GM19438 (cell line): ENCODE measurements at regions not wholly inside any gene's neighbourhood (a gene's known extent, or its start where the extent isn't known, plus 50 kb on each side); places are given as distances from the start of the nearest gene placed in this dataset.

ENCODE experiments used
- ATAC-seq: cut with Tn5 transposase; IDR thresholded peaks from one replicate; pipeline ENCODE4 v1.9.1; 2021; ENCODE audit warnings: low read depth; ENCODE audit not compliant: unreplicated experiment

DNA sequence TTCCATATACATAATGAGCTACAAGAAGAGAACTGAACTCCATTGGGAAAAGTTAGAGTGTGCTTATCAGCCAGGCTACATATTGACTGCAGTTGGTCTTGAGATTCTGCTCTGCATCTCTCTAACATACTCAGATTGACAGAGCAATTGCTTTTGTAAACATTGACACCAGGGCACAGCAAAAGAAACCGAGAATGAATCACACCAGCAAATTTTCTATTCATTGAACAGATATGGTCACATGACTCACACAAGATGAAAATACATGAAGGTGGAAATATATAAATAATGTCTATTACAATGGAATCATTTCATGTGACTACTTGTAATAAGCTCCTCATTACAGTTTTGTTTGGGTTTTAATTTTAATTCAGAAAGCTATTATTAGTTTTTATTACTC is 691.9 kb upstream of the TMEFF2 start:
- no peak for ATAC-seq

DNA sequence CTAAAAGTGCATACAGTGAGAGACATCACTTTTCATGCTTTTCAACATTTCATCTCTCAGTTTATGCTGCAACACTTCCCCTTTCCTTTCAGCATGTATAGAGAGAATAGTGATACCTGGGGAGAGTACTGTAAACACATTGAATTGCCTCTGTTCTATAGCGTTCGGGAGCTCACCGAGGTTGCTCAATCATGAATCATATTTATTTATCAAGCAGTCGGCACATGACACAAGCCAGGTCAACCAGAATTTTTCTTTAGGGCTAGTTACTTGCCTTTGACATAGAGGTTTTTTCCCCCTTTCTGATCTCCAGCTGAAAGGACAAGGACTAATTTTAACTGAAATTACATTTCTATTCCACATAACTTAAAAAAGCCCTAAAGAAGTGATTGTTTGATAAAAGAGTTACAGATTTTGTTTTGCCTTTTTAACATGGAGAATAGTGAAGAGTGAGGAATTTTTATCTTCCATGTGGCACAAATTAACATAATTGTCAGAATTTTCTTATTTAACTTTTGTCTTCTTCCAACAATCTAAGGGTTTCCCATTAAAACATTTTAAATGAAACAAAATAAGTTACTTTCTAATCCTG is 690.9 kb upstream of the TMEFF2 start:
- ATAC-seq, result no peak

DNA sequence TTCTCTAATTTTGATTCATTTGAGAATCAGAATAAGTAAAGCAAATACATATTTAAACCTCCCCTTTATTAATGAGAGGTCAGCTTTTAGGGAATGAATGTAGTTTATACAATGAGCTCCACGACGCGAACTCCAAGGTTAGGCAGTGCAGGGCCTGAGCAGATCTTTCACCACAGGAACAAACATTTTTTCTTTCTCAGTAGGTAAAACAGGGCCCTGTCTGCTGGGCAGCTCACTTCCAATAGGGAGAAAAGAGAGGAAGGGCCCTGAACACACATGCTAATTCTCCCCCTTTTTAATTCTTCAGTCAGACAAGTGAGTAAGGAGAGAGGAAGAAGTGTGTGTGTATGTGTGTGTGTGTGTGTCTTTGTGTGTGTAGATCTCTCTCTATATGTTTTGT is 682.4 kb upstream of the TMEFF2 start:
- no peak for ATAC-seq

DNA sequence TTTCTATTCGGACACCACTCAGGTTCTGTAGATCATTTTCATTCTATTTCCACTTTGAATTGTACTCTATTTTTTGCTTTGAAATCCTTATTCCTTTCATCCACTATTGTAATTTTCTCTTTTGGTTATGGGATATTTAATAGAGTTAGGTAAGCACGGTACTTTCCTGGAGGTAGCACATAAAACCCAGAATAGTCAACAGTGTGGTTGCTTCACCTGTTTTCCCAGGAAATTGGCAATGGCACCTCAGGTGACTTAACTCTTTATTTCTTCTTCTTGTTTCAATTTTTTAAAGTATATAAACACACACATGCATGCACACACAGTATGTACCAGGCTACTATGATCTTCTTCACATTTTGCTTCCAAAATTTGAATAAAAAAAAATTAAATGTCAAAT is 682.0 kb upstream of the TMEFF2 start:
- no peak for ATAC-seq

DNA sequence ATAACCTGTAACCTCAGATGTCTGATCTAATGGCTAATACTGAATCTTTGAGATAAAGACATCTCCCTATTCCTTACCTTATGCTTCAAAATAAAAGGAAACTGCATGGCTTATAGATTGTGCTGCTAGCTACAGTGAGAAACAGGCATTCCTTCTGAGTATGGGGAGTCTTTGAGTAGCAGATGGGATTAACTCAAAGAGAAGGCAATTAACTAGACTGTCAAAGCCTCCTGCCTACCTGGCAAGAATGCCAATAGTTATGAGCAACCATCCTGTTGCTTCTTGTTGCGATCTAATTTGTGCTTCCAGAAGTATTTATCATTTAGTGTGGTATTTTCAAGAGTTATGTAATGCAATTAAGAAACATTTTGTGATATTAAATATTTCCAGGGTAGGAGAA is 660.0 kb upstream of the TMEFF2 start:
- no peak for ATAC-seq

DNA sequence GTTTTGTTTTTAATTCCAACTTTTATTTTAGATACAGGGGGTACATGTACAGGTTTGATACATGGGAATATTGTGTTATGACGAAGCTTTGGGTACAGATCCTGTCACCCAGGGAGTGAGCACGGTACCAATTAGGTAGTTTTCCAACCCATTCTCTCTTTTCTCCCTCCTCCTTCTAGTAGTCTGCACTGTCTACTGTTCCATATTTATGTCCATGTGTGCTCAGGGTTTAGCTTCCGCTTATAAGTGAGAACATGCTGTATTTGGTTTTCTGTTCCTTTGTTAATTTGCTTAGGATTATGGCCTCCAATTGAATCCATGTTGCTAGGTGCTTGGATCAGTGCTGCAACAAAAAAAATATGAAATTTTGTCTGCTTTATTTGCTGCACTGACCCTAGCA is 659.3 kb upstream of the TMEFF2 start:
- ATAC-seq, result no peak

DNA sequence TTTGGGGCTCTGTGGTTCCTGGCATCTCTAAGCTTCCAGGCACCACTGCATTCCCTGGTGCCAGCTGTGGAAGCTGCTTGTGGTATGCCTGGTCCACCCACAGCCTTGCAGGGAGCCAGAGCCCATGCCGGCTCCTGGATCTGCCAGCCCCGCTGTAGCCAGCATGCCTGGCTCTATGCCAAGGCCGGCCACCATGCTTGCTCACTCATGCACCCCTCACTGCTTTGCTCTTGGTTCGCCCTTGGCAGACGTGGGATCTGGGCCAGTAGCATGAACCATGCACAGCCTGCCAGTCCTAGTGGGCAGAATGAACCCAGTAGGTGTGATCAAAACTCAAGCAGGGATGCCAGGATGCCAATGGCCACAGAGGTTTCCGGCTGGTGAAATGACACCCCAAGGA is 634.2 kb upstream of the TMEFF2 start:
- ATAC-seq, result no peak

DNA sequence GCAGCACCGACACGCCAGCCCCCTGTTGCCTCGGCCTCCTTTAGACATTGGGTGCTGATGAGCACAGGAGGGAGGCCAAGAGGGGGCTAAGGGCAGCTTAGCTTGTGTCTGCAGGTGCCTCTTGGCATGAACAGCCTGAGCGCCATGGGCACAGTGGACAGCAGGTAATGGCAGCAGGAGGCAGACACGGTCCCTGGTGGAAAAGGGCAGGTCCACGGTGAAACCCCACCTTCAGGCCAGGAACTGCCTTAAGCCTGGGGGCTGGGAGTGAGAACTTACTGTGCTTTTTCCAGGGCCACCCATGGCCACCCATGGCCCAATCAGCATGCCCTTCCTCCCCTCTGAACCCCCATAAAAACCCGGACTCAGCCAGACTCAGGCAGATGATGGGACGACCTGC is 633.4 kb upstream of the TMEFF2 start:
- ATAC-seq, result no peak

DNA sequence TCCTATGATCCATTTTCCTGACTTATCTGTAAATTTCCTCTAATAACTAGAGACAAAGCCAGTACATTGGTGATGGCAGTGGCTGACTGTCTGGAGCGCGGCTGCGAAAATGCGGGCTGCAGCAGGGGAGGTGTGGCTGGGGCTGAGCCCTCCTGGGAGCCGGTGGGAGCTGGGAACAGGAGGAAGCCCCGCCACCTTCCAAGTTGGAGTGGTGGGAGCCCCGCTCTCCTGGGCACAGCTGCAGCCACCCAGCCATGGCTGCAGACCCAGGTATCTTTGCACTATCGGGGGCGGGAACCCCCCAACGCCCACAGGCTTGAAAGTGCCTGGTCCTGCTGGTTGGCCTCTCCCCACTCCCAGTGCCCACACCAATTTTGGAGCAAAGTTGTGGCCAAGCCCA is 633.0 kb upstream of the TMEFF2 start:
- no peak for ATAC-seq

DNA sequence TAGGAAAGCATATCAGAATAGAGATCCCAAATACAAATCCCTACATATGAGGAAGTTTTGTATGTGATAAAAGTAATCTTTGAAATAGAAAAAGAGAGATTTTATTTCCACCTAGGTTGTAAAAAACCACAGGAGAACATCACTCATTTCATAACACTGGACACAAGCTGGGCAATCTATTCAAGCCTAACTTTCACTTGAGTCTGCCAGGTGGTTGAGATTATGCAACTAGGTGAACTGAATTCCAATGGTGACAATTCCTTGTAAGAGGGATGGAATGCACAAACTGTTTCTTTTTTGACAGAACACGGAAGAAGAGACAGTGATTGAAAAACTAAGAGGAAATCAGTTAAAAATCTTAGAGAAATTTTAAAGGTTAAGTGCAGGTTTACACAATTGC is 619.6 kb upstream of the TMEFF2 start:
- ATAC-seq, result no peak

DNA sequence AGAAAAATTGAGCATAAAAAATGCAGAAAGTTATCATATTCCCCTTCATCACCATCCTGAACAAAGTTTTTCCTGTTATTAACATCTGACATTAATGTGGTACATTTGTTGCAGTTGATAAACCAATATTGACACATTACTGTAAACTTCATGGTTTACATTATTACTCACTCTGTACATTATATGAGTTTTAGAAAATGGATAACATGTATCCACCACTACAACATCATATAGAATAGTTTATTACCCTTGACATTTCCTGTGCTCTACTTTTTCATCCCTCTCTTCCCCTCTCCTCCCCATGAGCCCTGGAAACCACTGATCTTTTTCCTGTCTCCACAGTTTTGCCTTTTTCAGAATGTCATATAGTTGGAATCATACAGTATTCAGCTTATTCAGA is 618.6 kb upstream of the TMEFF2 start:
- no peak for ATAC-seq

DNA sequence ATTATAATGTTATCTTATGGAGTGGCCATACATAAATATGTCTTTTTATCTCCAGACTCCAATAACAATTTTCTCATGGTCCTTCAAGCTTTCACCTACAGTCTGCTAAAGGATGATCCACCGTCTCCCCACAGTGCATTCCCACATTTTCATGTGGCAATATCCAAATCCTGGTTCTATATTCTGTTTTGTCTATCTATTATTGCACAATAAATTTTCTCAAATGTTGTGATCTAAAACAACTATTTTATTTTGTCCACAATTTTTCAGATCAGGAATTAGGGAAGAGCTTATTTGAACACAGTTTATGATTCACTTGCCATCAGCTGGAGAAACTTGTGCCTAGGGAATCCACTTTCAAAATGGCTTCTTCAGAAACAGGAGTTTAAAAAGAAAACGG is 614.4 kb upstream of the TMEFF2 start:
- no peak for ATAC-seq

DNA sequence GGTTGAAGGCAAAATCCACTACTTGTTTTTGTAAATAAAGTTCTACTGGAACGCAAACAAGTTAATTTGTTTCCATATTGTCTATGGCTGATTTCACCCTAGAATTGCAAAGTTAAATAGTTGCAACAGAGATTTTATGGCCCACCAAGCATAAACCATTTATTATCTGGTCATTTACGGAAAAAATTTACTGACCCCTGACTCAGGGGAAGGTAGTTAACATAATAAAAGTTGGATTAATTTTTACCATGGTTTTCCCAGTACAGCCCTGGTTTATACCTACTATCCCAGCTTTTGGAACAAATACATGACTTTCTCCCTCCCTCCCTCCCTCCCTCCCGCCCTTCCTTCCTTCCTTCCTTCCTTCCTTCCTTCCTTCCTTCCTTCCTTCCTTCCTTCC is 588.9 kb upstream of the TMEFF2 start:
- ATAC-seq, result no peak

DNA sequence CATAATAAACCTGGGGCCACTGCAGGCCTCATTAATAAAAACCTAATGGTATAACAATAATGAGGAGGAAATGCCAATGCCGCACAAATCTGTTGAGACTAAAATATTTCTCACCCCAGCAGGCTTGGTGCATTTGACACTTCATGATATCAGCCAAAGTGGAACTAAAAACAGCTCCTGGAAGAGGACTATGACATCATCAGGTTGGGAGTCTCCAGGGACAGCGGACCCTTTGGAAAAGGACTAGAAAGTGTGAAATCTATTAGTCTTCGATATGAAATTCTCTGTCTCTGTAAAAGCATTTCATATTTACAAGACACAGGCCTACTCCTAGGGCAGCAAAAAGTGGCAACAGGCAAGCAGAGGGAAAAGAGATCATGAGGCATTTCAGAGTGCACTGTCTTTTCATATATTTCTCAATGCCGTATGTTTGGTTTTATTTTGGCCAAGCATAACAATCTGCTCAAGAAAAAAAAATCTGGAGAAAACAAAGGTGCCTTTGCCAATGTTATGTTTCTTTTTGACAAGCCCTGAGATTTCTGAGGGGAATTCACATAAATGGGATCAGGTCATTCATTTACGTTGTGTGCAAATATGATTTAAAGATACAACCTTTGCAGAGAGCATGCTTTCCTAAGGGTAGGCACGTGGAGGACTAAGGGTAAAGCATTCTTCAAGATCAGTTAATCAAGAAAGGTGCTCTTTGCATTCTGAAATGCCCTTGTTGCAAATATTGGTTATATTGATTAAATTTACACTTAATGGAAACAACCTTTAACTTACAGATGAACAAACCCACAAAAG is 580.9 kb upstream of the TMEFF2 start:
- ATAC-seq, result no peak

DNA sequence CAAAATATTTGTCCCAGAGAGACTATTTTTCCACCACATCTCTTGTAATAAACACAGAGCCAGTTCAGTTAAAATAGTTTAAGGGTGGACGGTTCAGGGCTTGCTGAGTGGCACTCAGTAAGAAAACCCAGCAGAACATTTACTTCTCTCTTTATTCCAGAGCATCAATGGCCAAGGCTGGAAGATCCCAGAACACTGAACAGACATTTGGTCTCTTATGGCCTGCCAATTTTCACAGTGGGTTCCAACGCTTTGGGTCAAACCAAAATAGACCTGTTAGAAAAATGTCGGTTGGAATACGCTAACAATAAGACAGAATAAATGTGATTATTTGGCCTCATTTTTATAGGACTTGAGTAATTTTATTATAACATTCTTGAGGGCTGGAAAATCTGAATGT is 580.3 kb upstream of the TMEFF2 start:
- no peak for ATAC-seq

DNA sequence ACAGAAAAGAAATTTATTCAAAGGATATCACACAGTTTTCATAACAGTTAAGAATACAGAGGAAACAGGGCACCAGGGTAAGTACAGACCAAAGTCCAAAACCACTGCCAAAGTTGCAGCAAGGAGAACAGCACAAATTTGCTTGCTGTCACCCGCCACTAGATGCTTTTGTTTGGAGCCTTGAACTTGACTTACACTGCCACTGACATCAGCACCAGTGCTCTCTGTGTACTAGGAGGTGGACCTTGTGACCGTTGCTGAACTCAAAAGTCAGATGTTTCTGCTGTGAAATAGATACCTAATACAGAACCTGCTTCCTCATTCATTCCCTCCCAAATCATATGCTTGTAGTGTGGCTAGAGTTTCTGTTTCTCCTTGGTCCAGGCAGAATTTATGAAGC is 578.3 kb upstream of the TMEFF2 start:
- no peak for ATAC-seq

DNA sequence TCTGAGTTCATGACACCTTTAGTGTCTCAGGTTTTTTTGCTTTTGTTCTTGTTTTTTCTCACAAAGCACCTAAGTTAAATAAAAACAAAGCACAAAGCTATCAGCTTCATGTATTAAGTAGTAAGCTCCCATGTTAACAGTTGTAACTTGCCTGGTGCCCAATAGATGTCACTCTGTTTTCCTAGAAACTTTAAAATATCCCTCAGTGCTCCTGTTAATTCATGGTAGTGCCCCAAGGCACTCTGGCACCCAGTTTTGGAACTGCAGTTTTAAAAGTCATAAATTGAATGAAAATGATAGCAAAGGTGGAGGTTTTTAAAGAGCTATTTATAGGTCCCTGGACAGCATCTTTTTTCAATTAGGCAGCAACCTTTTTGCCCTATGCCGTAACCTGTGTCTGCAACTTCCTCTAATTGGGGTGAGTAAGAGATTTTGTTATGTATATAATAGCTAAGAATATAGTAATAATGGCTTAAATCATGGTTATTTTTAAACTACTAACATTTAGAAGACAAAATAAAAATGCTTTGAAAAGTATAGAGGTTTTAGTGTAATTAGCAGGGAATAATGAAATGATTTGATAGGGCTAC is 555.0 kb upstream of the TMEFF2 start:
- no peak for ATAC-seq

DNA sequence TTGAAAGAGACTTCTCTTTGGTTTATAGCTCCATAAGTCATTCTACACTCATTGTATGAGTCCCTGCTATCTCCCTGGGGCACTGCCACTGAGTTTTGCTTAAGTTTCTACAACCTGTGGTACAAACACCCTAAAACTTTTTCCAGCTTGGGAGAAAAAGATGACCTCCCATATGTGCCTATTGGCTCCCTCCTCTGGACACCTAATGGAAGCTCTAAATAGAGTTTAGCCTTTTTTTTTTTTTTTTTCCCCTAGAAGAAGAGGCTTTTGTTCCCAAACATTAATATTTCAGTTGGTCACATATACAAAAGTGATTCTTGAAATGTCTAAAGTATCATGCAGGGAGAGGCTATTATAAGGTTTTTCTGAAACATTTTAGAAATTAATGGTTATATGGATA is 547.2 kb upstream of the TMEFF2 start:
- ATAC-seq, result no peak

DNA sequence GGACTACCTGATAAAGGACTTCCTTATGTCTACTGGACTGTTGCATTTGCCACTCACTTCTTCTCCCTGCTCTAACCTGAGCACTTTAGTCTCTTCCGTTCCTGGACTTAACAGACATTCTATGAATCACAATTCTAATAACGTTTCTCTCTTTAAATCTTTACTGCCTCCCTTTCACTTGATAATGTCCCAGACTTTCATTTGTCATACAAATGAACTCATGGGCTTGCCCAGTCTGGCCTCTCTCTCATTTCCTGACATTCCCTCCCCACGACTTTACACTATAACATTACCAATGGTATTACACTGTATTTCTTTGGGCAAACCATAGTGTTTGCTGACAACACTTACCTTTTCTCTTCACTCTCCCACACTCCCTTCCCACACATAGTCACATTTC is 540.7 kb upstream of the TMEFF2 start:
- no peak for ATAC-seq

DNA sequence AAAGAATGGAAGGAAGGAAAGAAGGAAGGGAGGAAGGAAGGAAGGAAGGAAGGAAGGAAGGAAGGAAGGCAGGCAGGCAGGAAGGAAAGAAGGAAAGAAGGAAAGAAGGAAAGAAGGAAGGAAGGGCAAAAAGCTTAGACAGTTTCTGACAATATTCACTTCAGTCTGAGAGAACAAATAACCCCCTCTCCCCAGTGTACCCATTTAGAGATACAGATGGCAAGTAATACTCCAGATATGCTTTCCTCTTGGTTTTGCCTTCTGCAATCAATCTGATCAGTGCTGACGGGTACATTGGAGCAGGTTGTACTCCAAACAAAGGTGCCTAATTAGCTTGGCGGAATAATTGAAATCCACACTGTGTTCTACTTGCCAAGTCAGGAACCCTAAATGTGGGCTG is 534.6 kb upstream of the TMEFF2 start:
- ATAC-seq, result no peak

DNA sequence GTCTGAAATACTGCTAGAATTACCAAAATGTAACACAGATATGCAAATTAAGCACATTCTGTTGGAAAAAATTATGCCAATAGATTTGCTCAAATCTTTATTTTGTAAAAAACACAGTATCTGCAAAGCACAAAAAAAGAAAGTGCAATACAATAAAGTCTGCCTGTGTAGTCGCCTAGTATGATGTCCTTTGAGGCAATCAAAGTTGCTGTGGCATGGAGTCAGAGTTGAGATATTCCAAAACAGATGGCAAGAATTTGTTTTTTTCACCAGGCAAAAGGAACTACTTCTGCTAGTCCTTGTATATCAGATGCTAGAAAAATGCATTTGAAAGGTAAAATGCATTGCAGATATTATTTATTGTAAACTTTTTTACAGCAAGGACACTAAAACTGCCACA is 531.3 kb upstream of the TMEFF2 start:
- ATAC-seq, result no peak

DNA sequence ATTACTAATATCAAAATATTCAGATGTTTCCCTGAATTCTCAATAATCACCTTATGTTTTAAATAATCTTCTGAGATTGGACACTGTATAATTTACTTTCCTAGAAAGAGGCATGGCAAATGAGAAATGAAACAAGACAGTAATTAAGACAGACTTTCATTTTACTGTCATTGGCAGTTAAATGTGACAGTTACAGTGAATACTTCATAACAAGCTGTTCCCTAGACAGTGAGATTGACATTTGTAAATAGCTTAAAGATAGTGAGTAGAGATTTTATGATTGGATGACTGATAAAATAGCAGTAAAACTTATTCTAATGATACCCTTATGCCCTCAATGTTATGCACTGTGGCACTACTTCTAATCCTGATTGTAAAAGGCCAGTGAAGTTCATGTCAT is 524.9 kb upstream of the TMEFF2 start:
- no peak for ATAC-seq
